Smooth muscle cell (in vitro differentiated cells): ENCODE measurements at regions not wholly inside any gene's neighbourhood (a gene's known extent, or its start where the extent isn't known, plus 50 kb on each side); places are given as distances from the start of the nearest gene placed in this dataset.

Source experiments
- DNase-seq: peaks from one replicate; lab custom pipeline; 2025; ENCODE audit not compliant: unreplicated experiment; lab: John Stamatoyannopoulos, UW
- H2AFZ ChIP-seq: fragments of 200-600 bp; sonication (generic); 2 replicates; pipeline ENCODE4 v1.6.0; 2016; ENCODE audit warnings: antibody characterized with exemption, low read depth, mild to moderate bottlenecking
- H3F3A ChIP-seq: fragments of 200-600 bp; sonication (generic); 2 replicates; pipeline ENCODE4 v1.6.0; 2017; ENCODE audit warnings: antibody characterized with exemption, low read depth
- H3K27ac ChIP-seq: fragments of 200-600 bp; sonication (generic); 2 replicates; pipeline ENCODE4 v1.5.1; 2016; ENCODE audit warnings: low read depth, mild to moderate bottlenecking
- H3K27me3 ChIP-seq: fragments of 200-600 bp; sonication (generic); 2 replicates; pipeline ENCODE4 v1.6.1; 2016; ENCODE audit warnings: low read depth, mild to moderate bottlenecking
- H3K36me3 ChIP-seq: fragments of 200-600 bp; sonication (generic); 2 replicates; pipeline ENCODE4 v1.5.1; 2016; ENCODE audit warnings: low read depth
- H3K4me1 ChIP-seq: fragments of 200-600 bp; sonication (generic); 2 replicates; pipeline ENCODE4 v1.5.1; 2016; ENCODE audit warnings: low read depth
- H3K4me2 ChIP-seq: fragments of 200-600 bp; sonication (generic); 2 replicates; pipeline ENCODE4 v1.6.0; 2016; ENCODE audit warnings: mild to moderate bottlenecking
- H3K4me3 ChIP-seq: fragments of 200-600 bp; sonication (generic); 2 replicates; pipeline ENCODE4 v1.5.1; 2016; ENCODE audit warnings: mild to moderate bottlenecking
- H3K79me2 ChIP-seq: fragments of 200-600 bp; sonication (generic); 2 replicates; pipeline ENCODE4 v1.6.0; 2016; ENCODE audit warnings: low read depth, mild to moderate bottlenecking
- H3K9ac ChIP-seq: fragments of 200-600 bp; sonication (generic); 2 replicates; pipeline ENCODE4 v1.6.0; 2016; ENCODE audit warnings: low read depth
- H3K9me3 ChIP-seq: fragments of 200-600 bp; sonication (generic); replicated peaks from 2 replicates; pipeline ENCODE4 v1.5.1; 2016; ENCODE audit warnings: low read depth
- H4K20me1 ChIP-seq: fragments of 200-600 bp; sonication (generic); 2 replicates; pipeline ENCODE4 v1.6.0; 2016; ENCODE audit warnings: low read depth
- WGBS: methylation state at CpG from one replicate; pipeline ENCODE4 v1.1.7; 2016; ENCODE audit warnings: low lambda C conversion rate; 5-methylcytosine and 5-hydroxymethylcytosine counted together
- TF ChIP-seq, protein P1 (sequence below): fragments of 200-600 bp; sonication (generic); IDR thresholded peaks from 2 replicates; pipeline ENCODE4 v1.5.1; 2017; ENCODE audit warnings: borderline replicate concordance, mild to moderate bottlenecking, antibody characterized with exemption; ENCODE audit not compliant: insufficient read depth, poor library complexity, severe bottlenecking

- H2AFZ ChIP-seq: no peak overlapping the region
- TF ChIP-seq, protein P1, sequence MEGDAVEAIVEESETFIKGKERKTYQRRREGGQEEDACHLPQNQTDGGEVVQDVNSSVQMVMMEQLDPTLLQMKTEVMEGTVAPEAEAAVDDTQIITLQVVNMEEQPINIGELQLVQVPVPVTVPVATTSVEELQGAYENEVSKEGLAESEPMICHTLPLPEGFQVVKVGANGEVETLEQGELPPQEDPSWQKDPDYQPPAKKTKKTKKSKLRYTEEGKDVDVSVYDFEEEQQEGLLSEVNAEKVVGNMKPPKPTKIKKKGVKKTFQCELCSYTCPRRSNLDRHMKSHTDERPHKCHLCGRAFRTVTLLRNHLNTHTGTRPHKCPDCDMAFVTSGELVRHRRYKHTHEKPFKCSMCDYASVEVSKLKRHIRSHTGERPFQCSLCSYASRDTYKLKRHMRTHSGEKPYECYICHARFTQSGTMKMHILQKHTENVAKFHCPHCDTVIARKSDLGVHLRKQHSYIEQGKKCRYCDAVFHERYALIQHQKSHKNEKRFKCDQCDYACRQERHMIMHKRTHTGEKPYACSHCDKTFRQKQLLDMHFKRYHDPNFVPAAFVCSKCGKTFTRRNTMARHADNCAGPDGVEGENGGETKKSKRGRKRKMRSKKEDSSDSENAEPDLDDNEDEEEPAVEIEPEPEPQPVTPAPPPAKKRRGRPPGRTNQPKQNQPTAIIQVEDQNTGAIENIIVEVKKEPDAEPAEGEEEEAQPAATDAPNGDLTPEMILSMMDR: no peak
- H3F3A ChIP-seq: no peaks in the 10 kb centered on the region
- H3K9me3 ChIP-seq: no peaks in the 10 kb centered on the region
- no peak overlapping the region for H3K4me3 ChIP-seq
- H3K36me3 ChIP-seq: no peaks in the 10 kb centered on the region
- no peak overlapping the region for H3K27ac ChIP-seq
- H3K4me2 ChIP-seq: no peak overlapping the region
- WGBS: 87% methylated on average over 11 of the region's 11 CpGs
- no peak for DNase-seq
- no peaks in the 10 kb centered on the region for H3K27me3 ChIP-seq
- H3K79me2 ChIP-seq: no peaks in the 10 kb centered on the region
- H4K20me1 ChIP-seq: no peaks in the 10 kb centered on the region
- no peaks in the 10 kb centered on the region for H3K4me1 ChIP-seq
- H3K9ac ChIP-seq: no peak overlapping the region
Measured at GRCh38 chr22:49436056-49436455, 391.6 kb downstream of the BRD1 start.

DNA sequence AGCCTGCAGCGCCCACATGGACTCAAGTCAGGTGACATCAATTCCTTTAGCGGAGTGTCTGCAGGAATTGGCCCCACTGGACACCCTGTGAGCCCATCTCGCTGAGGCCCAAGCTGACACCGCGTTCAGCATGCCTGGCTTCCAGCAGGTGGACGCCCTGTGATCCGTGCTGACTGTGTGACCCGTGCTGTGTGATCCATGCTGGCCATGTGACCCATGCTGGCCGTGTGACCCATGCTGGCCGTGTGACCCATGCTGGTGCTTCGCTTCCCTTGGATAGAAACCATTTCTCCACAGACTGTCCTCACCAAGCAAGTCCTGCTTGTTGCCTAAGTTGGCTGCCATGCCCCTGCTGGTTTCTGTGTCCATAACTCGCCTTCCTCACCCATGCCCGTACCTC lies 392.1 kb downstream of the BRD1 start:
- H3K27ac ChIP-seq: no peak overlapping the region
- H2AFZ ChIP-seq: no peak overlapping the region
- TF ChIP-seq, protein P1: no peak
- no peak overlapping the region for H3K4me3 ChIP-seq
- no peak for DNase-seq
- no peaks in the 10 kb centered on the region for H3K4me1 ChIP-seq
- H3K9me3 ChIP-seq: no peaks in the 10 kb centered on the region
- H3F3A ChIP-seq: no peaks in the 10 kb centered on the region
- H3K27me3 ChIP-seq: no peaks in the 10 kb centered on the region
- no peak overlapping the region for H3K4me2 ChIP-seq
- H3K79me2 ChIP-seq: no peaks in the 10 kb centered on the region
- 90% methylated on average over 13 of the region's 13 CpGs for WGBS
- no peaks in the 10 kb centered on the region for H3K36me3 ChIP-seq
- no peaks in the 10 kb centered on the region for H4K20me1 ChIP-seq
- H3K9ac ChIP-seq: no peak overlapping the region

- no peaks in the 10 kb centered on the region for H3K4me1 ChIP-seq
- H3K27me3 ChIP-seq: no peaks in the 10 kb centered on the region
- H3K79me2 ChIP-seq: no peaks in the 10 kb centered on the region
- 79% methylated on average over 37 of the region's 37 CpGs for WGBS
- TF ChIP-seq, protein P1: peak; percentile 19
- no peaks in the 10 kb centered on the region for H3F3A ChIP-seq
- DNase-seq: no peak
- H3K27ac ChIP-seq: no peak overlapping the region
- no peaks in the 10 kb centered on the region for H3K9me3 ChIP-seq
- no peak overlapping the region for H3K4me2 ChIP-seq
- no peaks in the 10 kb centered on the region for H3K36me3 ChIP-seq
- no peaks in the 10 kb centered on the region for H4K20me1 ChIP-seq
- H3K4me3 ChIP-seq: no peak overlapping the region
- H3K9ac ChIP-seq: no peak overlapping the region
- H2AFZ ChIP-seq: no peak overlapping the region
Measured at GRCh38 chr22:49433717-49434611, 393.7 kb downstream of the BRD1 start.

DNA sequence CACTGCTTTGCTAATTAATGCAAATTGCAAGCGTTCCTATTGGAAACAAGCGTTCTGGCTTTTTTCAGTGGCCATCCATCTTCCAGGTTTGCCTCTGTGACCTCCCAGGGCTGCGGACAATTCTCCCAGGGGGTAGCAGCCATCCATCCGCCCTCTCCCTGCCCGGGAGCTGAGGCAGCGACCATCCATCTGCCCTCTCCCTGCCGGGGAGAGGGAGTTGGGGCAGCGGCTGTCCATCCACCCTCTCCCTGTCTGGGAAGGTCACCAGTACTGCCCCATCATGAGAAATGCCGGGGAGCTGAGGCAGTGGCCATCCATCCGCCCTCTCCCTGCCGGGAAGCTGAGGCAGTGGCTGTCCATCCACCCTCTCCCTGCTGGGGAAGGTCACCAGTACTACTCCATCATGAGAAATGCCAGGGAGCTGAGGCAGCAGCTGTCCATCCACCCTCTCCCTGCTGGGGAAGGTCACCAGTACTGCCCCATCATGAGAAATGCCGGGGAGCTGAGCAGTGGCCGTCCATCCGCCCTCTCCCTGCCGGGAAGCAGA lies 394.7 kb downstream of the BRD1 start:
- TF ChIP-seq, protein P1: no peak
- H3K36me3 ChIP-seq: no peaks in the 10 kb centered on the region
- no peaks in the 10 kb centered on the region for H3K27me3 ChIP-seq
- no peak overlapping the region for H3K4me3 ChIP-seq
- no peak overlapping the region for H3K27ac ChIP-seq
- H3K9me3 ChIP-seq: no peaks in the 10 kb centered on the region
- H4K20me1 ChIP-seq: no peaks in the 10 kb centered on the region
- H3K9ac ChIP-seq: no peak overlapping the region
- 91% methylated on average over 15 of the region's 15 CpGs for WGBS
- no peak overlapping the region for H3K4me2 ChIP-seq
- H3K4me1 ChIP-seq: no peaks in the 10 kb centered on the region
- no peak for DNase-seq
- no peaks in the 10 kb centered on the region for H3F3A ChIP-seq
- H3K79me2 ChIP-seq: no peaks in the 10 kb centered on the region
- no peak overlapping the region for H2AFZ ChIP-seq
